GM12878 (cell line): ENCODE measurements at regions not wholly inside any gene's neighbourhood (a gene's known extent, or its start where the extent isn't known, plus 50 kb on each side); places are given as distances from the start of the nearest gene placed in this dataset.

Experiments used
- ATAC-seq: fragments of 200-7000 bp; cut with Tn5 transposase; 3 replicates; pipeline ENCODE4 v1.9.1; 2020; ENCODE audit warnings: mild to moderate bottlenecking, moderate library complexity
- BruUV-seq: library from RNA; stranded (reverse); fragments of 400-500 nt; replicated peaks from 2 replicates; lab custom pipeline; 2021; lab: Mats Ljungman, UMichigan
- CTCF ChIA-PET: fragments of 300-600 bp; sonication (Branson Sonifier 250); formaldehyde crosslinking; extraction: SDS; loops from one replicate; lab custom pipeline; 2021; ENCODE audit warnings: inconsistent platforms; lab: Yijun Ruan, JAX
- POLR2A ChIA-PET: fragments of 350-600 bp; formaldehyde crosslinking; extraction: SDS; loops from one replicate; lab custom pipeline; 2021; ENCODE audit warnings: inconsistent platforms; lab: Charles Lee
- RAD21 ChIA-PET: fragments of 300-600 bp; sonication (Branson Sonifier 250); formaldehyde crosslinking; loops from one replicate; lab custom pipeline; 2023; ENCODE audit warnings: antibody characterized with exemption; ENCODE audit not compliant: unreplicated experiment; lab: Charles Lee
- SMC1A ChIA-PET: fragments of 300-600 bp; sonication (Branson Sonifier 250); formaldehyde crosslinking; loops from one replicate; lab custom pipeline; 2023; ENCODE audit not compliant: unreplicated experiment, uncharacterized antibody; lab: Charles Lee
- DNase-seq: peaks from one replicate; pipeline ENCODE4 v3.0.0-alpha.2; 2011; ENCODE audit warnings: low read depth, low spot score
- FAIRE-seq: peaks from 3 replicates; lab custom pipeline; 2011; peaks lifted over from hg19 to GRCh38; lab: Jason Lieb, UNC
- H2AFZ ChIP-seq: 2 replicates; pipeline ENCODE4 v1.6.0; 2011; ENCODE audit warnings: low read depth, low read length, control low read depth; ENCODE audit not compliant: control insufficient read depth
- H3K27ac ChIP-seq: 2 replicates; pipeline ENCODE4 v1.5.1; 2011; ENCODE audit warnings: control low read depth; ENCODE audit not compliant: control insufficient read depth, insufficient read depth
- H3K27me3 ChIP-seq, 2 experiments: replicated peaks in 1 of 2; 2 replicates each; pipeline versions ENCODE4 v1.6.0 to v1.6.1; 2011; ENCODE audit warnings: low read length in 1 of 2; ENCODE audit not compliant: control insufficient read depth in 2 of 2, insufficient read depth in 2 of 2
- H3K36me3 ChIP-seq, 2 experiments: 2 replicates each; pipeline ENCODE4 v1.5.1; 2011; ENCODE audit warnings: low read length in 1 of 2; ENCODE audit not compliant: control insufficient read depth in 2 of 2, insufficient read depth in 2 of 2
- H3K4me1 ChIP-seq: 2 replicates; pipeline ENCODE4 v1.6.1; 2011; ENCODE audit warnings: mild to moderate bottlenecking, low read length, moderate library complexity, mixed read lengths; ENCODE audit not compliant: control insufficient read depth, insufficient read depth
- H3K4me2 ChIP-seq: 2 replicates; pipeline ENCODE4 v1.6.0; 2011; ENCODE audit warnings: control low read depth; ENCODE audit not compliant: control insufficient read depth, insufficient read depth
- H3K4me3 ChIP-seq: fragments of 200-600 bp; sonication (generic); 2 replicates; pipeline ENCODE4 v1.5.1; 2016
- H3K79me2 ChIP-seq: 2 replicates; pipeline ENCODE4 v1.6.0; 2011; ENCODE audit warnings: low read length; ENCODE audit not compliant: control insufficient read depth, insufficient read depth
- H3K9ac ChIP-seq: 2 replicates; pipeline ENCODE4 v1.8.0; 2011; ENCODE audit warnings: low read length, control low read depth, mixed read lengths; ENCODE audit not compliant: control insufficient read depth, insufficient read depth
- H3K9me3 ChIP-seq: replicated peaks from 3 replicates; pipeline ENCODE4 v1.5.1; 2011; ENCODE audit warnings: mild to moderate bottlenecking, low read length; ENCODE audit not compliant: control insufficient read depth, insufficient read depth
- H4K20me1 ChIP-seq: 2 replicates; pipeline ENCODE4 v1.6.0; 2011; ENCODE audit not compliant: control insufficient read depth, insufficient read depth
- CREM ChIP-seq: IDR thresholded peaks from 2 replicates; pipeline ENCODE4 v1.6.1; 2014; ENCODE audit warnings: antibody characterized with exemption, low read depth
- ZNF24 ChIP-seq: fragments of 450-650 bp; IDR thresholded peaks from 2 replicates; pipeline ENCODE4 v1.6.1; 2017; ENCODE audit warnings: antibody characterized with exemption, mild to moderate bottlenecking
- ZSCAN29 ChIP-seq: fragments of 450-650 bp; IDR thresholded peaks from 2 replicates; pipeline ENCODE4 v1.6.1; 2017; ENCODE audit warnings: mild to moderate bottlenecking, moderate library complexity
- WGBS: methylation state at CpG from one replicate; pipeline ENCODE4 v1.1.6; 2016; ENCODE audit warnings: low lambda C conversion rate; ENCODE audit not compliant: insufficient replicate concordance, insufficient coverage; ENCODE audit errors: missing lambda C conversion rate; 5-methylcytosine and 5-hydroxymethylcytosine counted together
- in situ Hi-C: fragments of 300-500 bp; cut with MboI; formaldehyde crosslinking; loops from 9 replicates; pipeline ENCODE4 v1.14.3; 2018; ENCODE audit warnings: mixed read lengths
- intact Hi-C: fragments of 100-400 bp; cut with micrococcal nuclease; formaldehyde crosslinking; loops from one replicate; pipeline ENCODE4 v1.14.2; 2022; ENCODE audit not compliant: unreplicated experiment
- TF ChIP-seq, protein P1 (sequence below): fragments of 450-650 bp; IDR thresholded peaks from 2 replicates; pipeline ENCODE4 v1.6.1; 2017; ENCODE audit warnings: low read depth, mild to moderate bottlenecking, moderate library complexity
- TF ChIP-seq, protein P2 (sequence below): IDR thresholded peaks from 2 replicates; pipeline ENCODE4 v1.6.1; 2012; ENCODE audit warnings: low read depth, low read length, improper control_type of control experiment

- Histone ChIP-seq H3K4me2 (no peak overlapping the region), H2AFZ (no peak overlapping the region), H3K27me3 (no peaks in the 10 kb centered on the region), H3K4me1 (no peaks in the 10 kb centered on the region), H4K20me1 (no peaks in the 10 kb centered on the region), H3K36me3 (no peaks in the 10 kb centered on the region), H3K9me3 (no peaks in the 10 kb centered on the region), H3K27ac (no peak overlapping the region), H3K79me2 (no peaks in the 10 kb centered on the region), H3K9ac (no peak overlapping the region), H3K4me3 (no peak overlapping the region)
- ChIA-PET POLR2A (no interaction called here), CTCF (no interaction called here), SMC1A (interaction anchor here (0.7 to 1.0 kb wide), 2 partner anchors 153 to 170 kb away, joined by 3 read pairs; no protein-coding TSS in a partner anchor), RAD21 (no interaction called here)
- no peak for DNase-seq
- ATAC-seq = no peak
- no peak for FAIRE-seq
- intact Hi-C loops (no loop called here), in situ Hi-C loops (no loop called here)
- TF ChIP-seq, protein P1, sequence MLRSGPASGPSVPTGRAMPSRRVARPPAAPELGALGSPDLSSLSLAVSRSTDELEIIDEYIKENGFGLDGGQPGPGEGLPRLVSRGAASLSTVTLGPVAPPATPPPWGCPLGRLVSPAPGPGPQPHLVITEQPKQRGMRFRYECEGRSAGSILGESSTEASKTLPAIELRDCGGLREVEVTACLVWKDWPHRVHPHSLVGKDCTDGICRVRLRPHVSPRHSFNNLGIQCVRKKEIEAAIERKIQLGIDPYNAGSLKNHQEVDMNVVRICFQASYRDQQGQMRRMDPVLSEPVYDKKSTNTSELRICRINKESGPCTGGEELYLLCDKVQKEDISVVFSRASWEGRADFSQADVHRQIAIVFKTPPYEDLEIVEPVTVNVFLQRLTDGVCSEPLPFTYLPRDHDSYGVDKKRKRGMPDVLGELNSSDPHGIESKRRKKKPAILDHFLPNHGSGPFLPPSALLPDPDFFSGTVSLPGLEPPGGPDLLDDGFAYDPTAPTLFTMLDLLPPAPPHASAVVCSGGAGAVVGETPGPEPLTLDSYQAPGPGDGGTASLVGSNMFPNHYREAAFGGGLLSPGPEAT = no peak
- no peak for TF ChIP-seq ZSCAN29
- TF ChIP-seq ZNF24 = no peak
- no peak for TF ChIP-seq CREM
- TF ChIP-seq, protein P2, sequence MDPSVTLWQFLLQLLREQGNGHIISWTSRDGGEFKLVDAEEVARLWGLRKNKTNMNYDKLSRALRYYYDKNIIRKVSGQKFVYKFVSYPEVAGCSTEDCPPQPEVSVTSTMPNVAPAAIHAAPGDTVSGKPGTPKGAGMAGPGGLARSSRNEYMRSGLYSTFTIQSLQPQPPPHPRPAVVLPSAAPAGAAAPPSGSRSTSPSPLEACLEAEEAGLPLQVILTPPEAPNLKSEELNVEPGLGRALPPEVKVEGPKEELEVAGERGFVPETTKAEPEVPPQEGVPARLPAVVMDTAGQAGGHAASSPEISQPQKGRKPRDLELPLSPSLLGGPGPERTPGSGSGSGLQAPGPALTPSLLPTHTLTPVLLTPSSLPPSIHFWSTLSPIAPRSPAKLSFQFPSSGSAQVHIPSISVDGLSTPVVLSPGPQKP = no peak
- BruUV-seq = no TSS peak
- 26% methylated on average over 4 of the region's 4 CpGs for WGBS
Observed at GRCh38 chr4:144421056-144421455, 224.9 kb upstream of the HHIP start.
